ENCODE measurements at regions not wholly inside any gene's neighbourhood (a gene's known extent, or its start where the extent isn't known, plus 50 kb on each side); places are given as distances from the start of the nearest gene placed in this dataset.
"Not testable (repeated sequence)": the region's sequence is repeated elsewhere in the genome, so short reads cannot be mapped to it uniquely, and the experiment has no call there.

DNA sequence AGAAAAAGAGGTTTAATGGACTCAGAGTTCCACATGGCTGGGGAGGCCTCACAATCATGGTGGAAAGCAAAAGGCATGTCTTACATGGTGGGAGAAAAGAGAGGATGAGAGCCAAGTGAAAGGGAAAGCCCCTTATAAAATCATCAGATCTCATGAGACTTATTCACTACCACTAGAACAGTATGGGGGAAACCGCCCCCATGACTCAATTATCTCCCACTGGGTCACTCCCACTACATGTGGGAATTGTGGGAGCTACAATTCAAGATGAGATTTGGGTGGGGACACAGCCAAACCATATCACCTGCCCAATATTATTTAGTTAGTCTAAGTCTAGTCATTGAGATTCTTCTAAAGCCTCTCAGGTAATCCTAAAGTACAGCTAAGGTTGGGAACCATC lies 66.1 kb upstream of the HSPB3 start:
- not testable (repeated sequence) for H3K36me3 ChIP-seq (ENCODE audit: control insufficient read depth in 3 of 3, insufficient read depth in 2 of 3, low read depth in 1 of 3, low read length in 3 of 3); DNase-seq; H3K27ac ChIP-seq (ENCODE audit: low read depth in 1 of 3, low read length in 2 of 3); H3K4me3 ChIP-seq (ENCODE audit: low read depth in 1 of 3, low read length in 3 of 3); FAIRE-seq; H3K9me3 ChIP-seq (ENCODE audit: control insufficient read depth in 2 of 2, insufficient read depth in 1 of 2, low read depth in 1 of 2, low read length in 1 of 2); H3K27me3 ChIP-seq (ENCODE audit: control insufficient read depth in 3 of 3, insufficient read depth in 3 of 3, low read length in 3 of 3)
- H3K4me1 ChIP-seq (ENCODE audit: control insufficient read depth in 3 of 3, insufficient read depth in 2 of 3, low read depth in 1 of 3, low read length in 2 of 3): peaks cover 0 to 29% (median under 1%) of the 10 kb centered on the region in 3 donors
- 95 to 100% (median 100%) methylated on average over 1 of the region's 1 CpG for WGBS, 3 donors

DNA sequence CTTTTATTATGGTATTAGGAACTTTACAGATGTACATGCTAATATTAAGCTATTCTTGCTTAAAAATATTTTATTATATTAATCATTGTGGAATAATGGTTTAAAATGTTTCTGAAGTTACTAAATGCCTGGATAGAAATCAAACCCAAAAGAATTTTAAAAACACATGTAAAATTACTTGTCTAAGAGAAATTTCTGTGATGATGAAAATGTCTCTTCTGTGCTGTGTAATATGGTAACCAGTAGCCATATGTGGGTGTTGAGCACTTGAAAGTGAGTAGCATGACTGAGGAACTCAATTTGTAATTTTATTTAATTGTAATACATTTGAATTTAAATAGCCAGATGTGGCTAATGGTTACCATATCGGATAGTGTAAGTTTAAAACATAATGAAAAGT lies 66.7 kb upstream of the HSPB3 start:
- Histone ChIP-seq H3K4me1 (ENCODE audit: control insufficient read depth in 3 of 3, insufficient read depth in 2 of 3, low read depth in 1 of 3, low read length in 2 of 3) (peaks cover 0 to 32% (median 2%) of the 10 kb centered on the region in 3 donors), H3K9me3 (ENCODE audit: control insufficient read depth in 2 of 2, insufficient read depth in 1 of 2, low read depth in 1 of 2, low read length in 1 of 2) (no peaks in the 10 kb centered on the region), H3K36me3 (ENCODE audit: control insufficient read depth in 3 of 3, insufficient read depth in 2 of 3, low read depth in 1 of 3, low read length in 3 of 3) (no peaks in the 10 kb centered on the region), H3K27me3 (ENCODE audit: control insufficient read depth in 3 of 3, insufficient read depth in 3 of 3, low read length in 3 of 3) (no peaks in the 10 kb centered on the region), H3K27ac (ENCODE audit: low read depth in 1 of 3, low read length in 2 of 3) (no peak overlapping the region), H3K4me3 (ENCODE audit: low read depth in 1 of 3, low read length in 3 of 3) (no peak overlapping the region)
- FAIRE-seq (no peak), DNase-seq (no peak)
- 89 to 92% (median 89%) methylated on average over 1 of the region's 1 CpG for WGBS, 3 donors

DNA sequence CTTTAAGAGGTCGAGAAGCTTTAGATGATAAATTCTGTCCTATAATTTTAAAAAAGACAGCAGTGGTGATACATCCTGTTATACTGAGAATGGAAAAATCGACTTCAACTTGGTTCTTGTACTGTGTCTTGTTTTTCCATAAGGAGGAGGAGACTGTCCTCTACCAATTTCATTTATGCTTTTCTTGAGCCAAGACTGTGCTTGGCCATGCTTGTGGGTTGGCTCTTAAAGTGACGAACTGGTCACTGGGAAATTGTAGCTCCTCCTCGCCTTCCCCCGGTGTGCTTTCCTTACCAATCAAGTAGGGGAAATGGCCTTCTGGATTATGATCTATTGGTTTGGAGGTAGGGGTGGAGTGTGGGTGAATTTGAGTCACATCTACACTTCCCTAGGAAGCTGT lies 67.1 kb upstream of the HSPB3 start:
- Histone ChIP-seq H3K27me3 (ENCODE audit: control insufficient read depth in 3 of 3, insufficient read depth in 3 of 3, low read length in 3 of 3) (no peaks in the 10 kb centered on the region), H3K36me3 (ENCODE audit: control insufficient read depth in 3 of 3, insufficient read depth in 2 of 3, low read depth in 1 of 3, low read length in 3 of 3) (no peaks in the 10 kb centered on the region), H3K4me1 (ENCODE audit: control insufficient read depth in 3 of 3, insufficient read depth in 2 of 3, low read depth in 1 of 3, low read length in 2 of 3) (peaks cover 1 to 34% (median 2%) of the 10 kb centered on the region in 3 donors), H3K4me3 (ENCODE audit: low read depth in 1 of 3, low read length in 3 of 3) (no peak overlapping the region), H3K27ac (ENCODE audit: low read depth in 1 of 3, low read length in 2 of 3) (no peak overlapping the region), H3K9me3 (ENCODE audit: control insufficient read depth in 2 of 2, insufficient read depth in 1 of 2, low read depth in 1 of 2, low read length in 1 of 2) (no peaks in the 10 kb centered on the region)
- no peak for DNase-seq
- no peak for FAIRE-seq
- WGBS, 3 donors: 66 to 84% (median 76%) methylated on average over 5 of the region's 5 CpGs

DNA sequence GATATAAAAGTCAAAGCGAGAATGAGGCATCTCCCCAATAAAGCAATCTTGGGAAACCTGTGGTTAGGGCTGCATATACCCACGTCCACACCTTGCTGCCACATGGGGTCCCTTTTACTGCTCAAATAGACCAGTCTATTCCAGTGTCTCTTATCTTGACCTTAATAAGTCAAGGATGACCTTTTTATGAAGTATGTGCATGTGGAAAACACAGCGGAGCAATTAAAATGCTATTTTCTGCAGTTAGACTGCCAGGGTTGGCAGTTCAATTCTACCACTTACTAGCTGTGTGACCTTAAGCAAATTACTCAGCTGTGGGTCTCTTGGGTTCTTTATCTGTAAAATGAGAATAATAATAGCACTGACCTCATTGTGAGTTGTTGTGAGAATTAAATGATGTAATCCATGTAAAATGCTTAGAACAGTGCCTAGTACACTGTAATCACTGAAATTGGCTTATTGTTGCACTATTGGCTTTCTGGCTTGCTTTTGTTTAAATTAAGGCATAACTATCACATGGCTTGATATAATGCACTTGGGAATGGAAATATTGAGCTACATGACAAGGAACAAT lies 67.8 kb upstream of the HSPB3 start:
- no peaks in the 10 kb centered on the region for H3K36me3 ChIP-seq (ENCODE audit: control insufficient read depth in 3 of 3, insufficient read depth in 2 of 3, low read depth in 1 of 3, low read length in 3 of 3)
- H3K9me3 ChIP-seq (ENCODE audit: control insufficient read depth in 2 of 2, insufficient read depth in 1 of 2, low read depth in 1 of 2, low read length in 1 of 2): no peaks in the 10 kb centered on the region
- H3K27me3 ChIP-seq (ENCODE audit: control insufficient read depth in 3 of 3, insufficient read depth in 3 of 3, low read length in 3 of 3): no peaks in the 10 kb centered on the region
- no peak overlapping the region for H3K27ac ChIP-seq (ENCODE audit: low read depth in 1 of 3, low read length in 2 of 3)
- no peak overlapping the region for H3K4me3 ChIP-seq (ENCODE audit: low read depth in 1 of 3, low read length in 3 of 3)
- DNase-seq: no peak
- peaks cover 2 to 39% (median 3%) of the 10 kb centered on the region in 3 donors for H3K4me1 ChIP-seq (ENCODE audit: control insufficient read depth in 3 of 3, insufficient read depth in 2 of 3, low read depth in 1 of 3, low read length in 2 of 3)
- no peak for FAIRE-seq
- WGBS, 3 donors: 85 to 89% (median 87%) methylated on average over 3 of the region's 3 CpGs

DNA sequence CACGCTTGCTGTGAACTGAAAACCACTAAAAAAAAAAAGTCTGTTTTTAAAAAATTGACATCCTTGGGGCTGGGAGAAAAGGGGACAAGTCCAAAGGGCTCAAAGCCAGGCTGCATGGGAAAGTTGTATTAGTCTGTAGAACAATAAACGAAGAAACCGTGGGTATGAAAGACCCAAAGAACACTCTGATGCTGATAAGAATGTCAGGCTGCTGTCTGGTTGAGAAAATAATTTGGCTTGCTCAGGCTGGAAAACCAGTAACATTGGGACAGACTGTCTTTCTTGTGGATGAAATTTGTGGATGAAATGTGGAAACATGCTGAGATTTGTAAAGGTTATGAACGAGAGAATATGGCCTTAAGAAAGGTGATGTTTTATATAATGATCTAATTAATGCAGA lies 68.5 kb upstream of the HSPB3 start:
- H3K27me3 ChIP-seq (ENCODE audit: control insufficient read depth in 3 of 3, insufficient read depth in 3 of 3, low read length in 3 of 3): no peaks in the 10 kb centered on the region
- H3K4me1 ChIP-seq (ENCODE audit: control insufficient read depth in 3 of 3, insufficient read depth in 2 of 3, low read depth in 1 of 3, low read length in 2 of 3): peaks cover 2 to 39% (median 3%) of the 10 kb centered on the region in 3 donors
- no peak for FAIRE-seq
- no peak for DNase-seq
- WGBS, 3 donors: 63 to 79% (median 69%) methylated on average over 4 of the region's 4 CpGs
- H3K27ac ChIP-seq (ENCODE audit: low read depth in 1 of 3, low read length in 2 of 3): no peak overlapping the region
- H3K4me3 ChIP-seq (ENCODE audit: low read depth in 1 of 3, low read length in 3 of 3): no peak overlapping the region
- no peaks in the 10 kb centered on the region for H3K9me3 ChIP-seq (ENCODE audit: control insufficient read depth in 2 of 2, insufficient read depth in 1 of 2, low read depth in 1 of 2, low read length in 1 of 2)
- H3K36me3 ChIP-seq (ENCODE audit: control insufficient read depth in 3 of 3, insufficient read depth in 2 of 3, low read depth in 1 of 3, low read length in 3 of 3): no peaks in the 10 kb centered on the region

DNA sequence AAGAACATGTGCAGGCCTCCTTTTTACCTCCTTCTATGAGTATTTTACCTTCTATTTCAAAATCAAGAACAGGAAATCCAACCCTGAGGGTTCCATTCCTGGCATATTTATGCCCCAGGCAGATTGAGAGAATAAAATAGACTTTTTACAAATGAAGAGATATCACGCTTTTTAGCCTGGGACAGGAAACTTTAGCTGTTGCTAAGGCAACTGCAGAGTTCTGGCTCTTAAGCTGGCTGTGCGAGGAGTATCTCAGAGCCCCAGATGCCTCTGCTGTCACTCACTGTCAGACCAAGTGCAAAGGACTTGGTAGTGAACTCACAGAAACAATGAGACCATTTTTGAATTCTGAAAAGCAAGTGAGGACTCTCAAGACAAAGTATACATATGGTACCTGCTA lies 69.5 kb upstream of the HSPB3 start:
- Histone ChIP-seq H3K4me3 (ENCODE audit: low read depth in 1 of 3, low read length in 3 of 3) (no peak overlapping the region), H3K27ac (ENCODE audit: low read depth in 1 of 3, low read length in 2 of 3) (peak overlapping the region in 1 of 3 donors; percentile 14), H3K27me3 (ENCODE audit: control insufficient read depth in 3 of 3, insufficient read depth in 3 of 3, low read length in 3 of 3) (no peaks in the 10 kb centered on the region), H3K9me3 (ENCODE audit: control insufficient read depth in 2 of 2, insufficient read depth in 1 of 2, low read depth in 1 of 2, low read length in 1 of 2) (no peaks in the 10 kb centered on the region), H3K4me1 (ENCODE audit: control insufficient read depth in 3 of 3, insufficient read depth in 2 of 3, low read depth in 1 of 3, low read length in 2 of 3) (peaks cover 2 to 39% (median 3%) of the 10 kb centered on the region in 3 donors), H3K36me3 (ENCODE audit: control insufficient read depth in 3 of 3, insufficient read depth in 2 of 3, low read depth in 1 of 3, low read length in 3 of 3) (no peaks in the 10 kb centered on the region)
- DNase-seq (no peak), FAIRE-seq (no peak)
- WGBS, 3 donors: 70 to 86% (median 85%) methylated on average over 2 of the region's 2 CpGs

DNA sequence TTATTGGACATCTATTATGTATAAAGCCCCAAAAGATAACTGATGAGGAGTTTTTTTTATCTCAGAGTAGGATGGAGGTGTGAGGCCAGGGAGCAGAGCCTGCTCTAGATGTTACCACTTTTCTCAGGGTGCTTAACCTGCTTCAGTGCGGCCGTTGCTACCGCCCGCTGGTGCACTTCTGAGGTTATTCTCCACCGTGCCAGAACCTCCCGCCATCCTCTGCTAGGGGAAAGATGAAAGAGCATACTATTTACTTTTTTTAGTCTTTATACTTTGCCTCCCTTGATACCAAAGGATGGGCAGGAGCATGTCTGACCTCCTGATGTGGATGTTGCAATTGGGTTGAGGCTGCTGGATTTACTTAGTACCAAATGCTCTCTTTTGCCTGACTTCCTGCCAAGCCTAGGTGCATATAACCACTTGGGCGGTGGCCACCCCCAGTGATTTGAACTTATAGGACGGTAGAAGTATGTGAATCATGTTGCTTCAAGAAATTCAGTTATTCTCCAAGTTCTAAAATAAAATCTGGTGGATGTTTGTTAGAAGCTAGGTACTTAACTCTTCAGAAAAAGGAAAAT lies 71.1 kb upstream of the HSPB3 start:
- no peaks in the 10 kb centered on the region for H3K36me3 ChIP-seq (ENCODE audit: control insufficient read depth in 3 of 3, insufficient read depth in 2 of 3, low read depth in 1 of 3, low read length in 3 of 3)
- FAIRE-seq (no peak), DNase-seq (no peak)
- no peaks in the 10 kb centered on the region for H3K27me3 ChIP-seq (ENCODE audit: control insufficient read depth in 3 of 3, insufficient read depth in 3 of 3, low read length in 3 of 3)
- peaks cover 2 to 39% (median 3%) of the 10 kb centered on the region in 3 donors for H3K4me1 ChIP-seq (ENCODE audit: control insufficient read depth in 3 of 3, insufficient read depth in 2 of 3, low read depth in 1 of 3, low read length in 2 of 3)
- 15 to 65% (median 56%) methylated on average over 8 of the region's 8 CpGs for WGBS, 3 donors
- no peak overlapping the region for H3K4me3 ChIP-seq (ENCODE audit: low read depth in 1 of 3, low read length in 3 of 3)
- no peaks in the 10 kb centered on the region for H3K9me3 ChIP-seq (ENCODE audit: control insufficient read depth in 2 of 2, insufficient read depth in 1 of 2, low read depth in 1 of 2, low read length in 1 of 2)
- H3K27ac ChIP-seq (ENCODE audit: low read depth in 1 of 3, low read length in 2 of 3): peak overlapping the region in 1 of 3 donors; percentile 54

DNA sequence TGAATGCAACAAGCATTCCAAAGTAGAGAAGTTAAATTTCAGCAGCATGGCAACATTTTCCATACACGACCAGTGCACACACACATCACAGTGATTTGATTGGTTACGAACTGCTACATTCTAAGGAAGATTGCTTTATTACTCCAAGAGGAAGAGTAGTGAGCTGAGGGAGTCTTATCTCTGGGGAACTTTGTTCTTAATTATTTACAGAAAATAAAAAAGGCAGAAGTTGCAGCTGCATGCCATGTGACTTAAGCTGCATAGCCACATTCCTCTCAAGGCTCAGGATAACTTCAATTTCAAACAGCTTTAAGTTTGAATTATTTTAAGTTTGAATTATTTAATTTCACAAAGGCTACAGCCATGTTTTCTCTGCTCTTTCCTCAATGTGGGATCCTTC lies 71.6 kb upstream of the HSPB3 start:
- Histone ChIP-seq H3K4me3 (ENCODE audit: low read depth in 1 of 3, low read length in 3 of 3) (no peak overlapping the region), H3K4me1 (ENCODE audit: control insufficient read depth in 3 of 3, insufficient read depth in 2 of 3, low read depth in 1 of 3, low read length in 2 of 3) (peaks cover 2 to 39% (median 3%) of the 10 kb centered on the region in 3 donors), H3K27me3 (ENCODE audit: control insufficient read depth in 3 of 3, insufficient read depth in 3 of 3, low read length in 3 of 3) (no peaks in the 10 kb centered on the region), H3K9me3 (ENCODE audit: control insufficient read depth in 2 of 2, insufficient read depth in 1 of 2, low read depth in 1 of 2, low read length in 1 of 2) (no peaks in the 10 kb centered on the region), H3K27ac (ENCODE audit: low read depth in 1 of 3, low read length in 2 of 3) (peak overlapping the region in 1 of 3 donors; percentile 69), H3K36me3 (ENCODE audit: control insufficient read depth in 3 of 3, insufficient read depth in 2 of 3, low read depth in 1 of 3, low read length in 3 of 3) (no peaks in the 10 kb centered on the region)
- 15 to 45% (median 19%) methylated on average over 2 of the region's 2 CpGs for WGBS, 3 donors
- FAIRE-seq (no peak), DNase-seq (peak; percentile 74 to 84)

Measured in small intestine (tissue), 7 donors.